ENCODE measurements at regions not wholly inside any gene's neighbourhood (a gene's known extent, or its start where the extent isn't known, plus 50 kb on each side); places are given as distances from the start of the nearest gene placed in this dataset.

- TF ChIP-seq CTCF (conservative IDR thresholded peaks at IDR 0.05; ENCODE audit: low read depth, low read length), result no peak
- TF ChIP-seq EZH2 (IDR thresholded peaks at IDR 0.05; ENCODE audit: borderline replicate concordance, low read depth, low read length, poor library complexity, severe bottlenecking), result no peak
These were observed 610.8 kb downstream of the LMO4 start for GRCh38 chr1:87939444-87939843.

Measured in A673 (cell line).